Breast epithelium (tissue), 4 donors: ENCODE measurements at regions not wholly inside any gene's neighbourhood (a gene's known extent, or its start where the extent isn't known, plus 50 kb on each side); places are given as distances from the start of the nearest gene placed in this dataset.

ENCODE experiments used
- DNase-seq, 2 donors: peaks; one replicate each; pipeline ENCODE4 v3.0.0-alpha.2; 2019; ENCODE audit warnings: low spot score in 2 of 2
- H3K27ac ChIP-seq, 2 donors: fragments of 200-600 bp; sonication (generic) in 1 of 2; one replicate each; pipeline ENCODE4 v1.5.1; 2016 to 2019; ENCODE audit warnings: mild to moderate bottlenecking in 1 of 2
- H3K27me3 ChIP-seq, 2 donors: fragments of 200-600 bp; sonication (generic) in 1 of 2; one replicate each; pipeline versions ENCODE4 v1.5.1 to v1.6.0; 2017 to 2019; ENCODE audit warnings: control low read depth in 1 of 2, mild to moderate bottlenecking in 1 of 2
- H3K36me3 ChIP-seq: fragments of 200-600 bp; one replicate; pipeline ENCODE4 v1.5.1; 2019
- H3K4me1 ChIP-seq, 2 donors: fragments of 200-600 bp; sonication (generic); one replicate each; pipeline ENCODE4 v1.5.1; 2016 to 2019; ENCODE audit warnings: control low read depth in 1 of 2
- H3K4me3 ChIP-seq, 3 donors: fragments of 200-600 bp; sonication (generic); 1 replicate in 2 of 3; 2 replicates in 1 of 3; pipeline ENCODE4 v1.5.1; 2016 to 2019; ENCODE audit warnings: mild to moderate bottlenecking in 3 of 3, moderate library complexity in 2 of 3
- H3K9me3 ChIP-seq, 2 donors: fragments of 200-600 bp; sonication (generic) in 1 of 2; one replicate each; pipeline ENCODE4 v1.5.1; 2016 to 2019; ENCODE audit warnings: control low read depth in 1 of 2
- POLR2A ChIP-seq: fragments of 450-650 bp; IDR thresholded peaks from one replicate; pipeline ENCODE4 v1.6.1; 2016; ENCODE audit warnings: antibody characterized with exemption, mild to moderate bottlenecking, moderate library complexity
- POLR2AphosphoS5 ChIP-seq, 3 donors: sonication (generic); formaldehyde crosslinking; IDR thresholded peaks; one replicate each; pipeline ENCODE4 v1.6.1; 2017; ENCODE audit warnings: antibody characterized with exemption in 3 of 3
- intact Hi-C: fragments of 100-400 bp; cut with DNase I; formaldehyde crosslinking; loops from one replicate; pipeline ENCODE4 v1.15.1; 2023; ENCODE audit warnings: low total_unique reads
- TF ChIP-seq, protein P1 (sequence below), 3 donors: fragments of 450-650 bp; IDR thresholded peaks; one replicate each; pipeline ENCODE4 v1.5.1; 2016 to 2017; ENCODE audit warnings: antibody characterized with exemption in 3 of 3, mild to moderate bottlenecking in 3 of 3, moderate library complexity in 3 of 3

DNA sequence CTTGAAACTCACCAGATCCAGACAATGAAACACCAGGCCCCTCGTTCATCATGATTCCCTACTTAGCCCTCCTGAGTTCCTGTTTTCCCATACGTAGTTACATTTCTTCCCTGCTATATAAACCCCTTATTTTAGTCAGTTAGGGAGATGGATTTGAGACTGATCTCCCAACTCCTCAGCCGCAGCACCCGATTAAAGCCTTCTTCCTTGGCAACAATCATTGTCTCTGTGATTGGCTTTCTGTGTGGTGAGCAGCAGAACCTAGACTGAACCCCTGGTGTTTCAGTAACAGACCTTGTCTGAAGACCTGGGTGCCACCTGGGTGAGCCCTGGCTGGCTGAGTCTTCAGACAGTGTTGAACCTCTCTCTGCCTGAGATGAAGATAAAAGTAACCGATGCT is 118.0 kb downstream of the OAT start:
- TF ChIP-seq POLR2AphosphoS5 (IDR thresholded peaks at IDR 0.05) = no peak
- TF ChIP-seq, protein P1, sequence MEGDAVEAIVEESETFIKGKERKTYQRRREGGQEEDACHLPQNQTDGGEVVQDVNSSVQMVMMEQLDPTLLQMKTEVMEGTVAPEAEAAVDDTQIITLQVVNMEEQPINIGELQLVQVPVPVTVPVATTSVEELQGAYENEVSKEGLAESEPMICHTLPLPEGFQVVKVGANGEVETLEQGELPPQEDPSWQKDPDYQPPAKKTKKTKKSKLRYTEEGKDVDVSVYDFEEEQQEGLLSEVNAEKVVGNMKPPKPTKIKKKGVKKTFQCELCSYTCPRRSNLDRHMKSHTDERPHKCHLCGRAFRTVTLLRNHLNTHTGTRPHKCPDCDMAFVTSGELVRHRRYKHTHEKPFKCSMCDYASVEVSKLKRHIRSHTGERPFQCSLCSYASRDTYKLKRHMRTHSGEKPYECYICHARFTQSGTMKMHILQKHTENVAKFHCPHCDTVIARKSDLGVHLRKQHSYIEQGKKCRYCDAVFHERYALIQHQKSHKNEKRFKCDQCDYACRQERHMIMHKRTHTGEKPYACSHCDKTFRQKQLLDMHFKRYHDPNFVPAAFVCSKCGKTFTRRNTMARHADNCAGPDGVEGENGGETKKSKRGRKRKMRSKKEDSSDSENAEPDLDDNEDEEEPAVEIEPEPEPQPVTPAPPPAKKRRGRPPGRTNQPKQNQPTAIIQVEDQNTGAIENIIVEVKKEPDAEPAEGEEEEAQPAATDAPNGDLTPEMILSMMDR (IDR thresholded peaks at IDR 0.05) = no peak
- no peak for TF ChIP-seq POLR2A
- Histone ChIP-seq H3K9me3 (peaks cover 0 to 2% of the 10 kb centered on the region in 2 donors), H3K36me3 (no peaks in the 10 kb centered on the region), H3K27ac (no peak overlapping the region), H3K4me1 (no peaks in the 10 kb centered on the region), H3K27me3 (no peaks in the 10 kb centered on the region), H3K4me3 (no peak overlapping the region)
- DNase-seq = no peak
- intact Hi-C loops = no loop called here

DNA sequence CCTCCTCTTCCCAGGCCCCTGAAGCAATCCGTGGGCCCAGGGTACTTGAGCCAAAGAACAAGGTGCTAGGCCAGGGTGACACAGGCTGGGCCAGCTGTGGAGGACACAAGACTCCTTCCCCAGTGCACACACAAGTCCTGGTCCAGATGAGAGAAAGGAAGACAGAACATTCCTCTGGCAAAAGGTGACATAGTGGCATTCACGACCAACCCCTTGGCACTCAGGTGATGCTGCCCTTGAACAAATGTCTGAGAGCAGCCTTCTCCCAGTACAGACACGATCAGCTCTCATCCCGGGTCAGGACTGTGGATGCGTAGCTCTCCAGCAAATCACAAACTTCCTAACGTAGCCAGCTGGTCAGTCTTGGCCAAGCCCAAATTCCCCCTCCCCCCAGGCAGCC is 118.5 kb downstream of the OAT start:
- no peak for DNase-seq
- H3K9me3 ChIP-seq = peaks cover 0 to 2% of the 10 kb centered on the region in 2 donors
- intact Hi-C loops = no loop called here
- no peaks in the 10 kb centered on the region for H3K36me3 ChIP-seq
- no peak overlapping the region for H3K4me3 ChIP-seq
- no peaks in the 10 kb centered on the region for H3K4me1 ChIP-seq
- TF ChIP-seq POLR2AphosphoS5 (IDR thresholded peaks at IDR 0.05) = no peak
- TF ChIP-seq, protein P1 (IDR thresholded peaks at IDR 0.05) = no peak
- TF ChIP-seq POLR2A = no peak
- no peaks in the 10 kb centered on the region for H3K27me3 ChIP-seq
- H3K27ac ChIP-seq = no peak overlapping the region

DNA sequence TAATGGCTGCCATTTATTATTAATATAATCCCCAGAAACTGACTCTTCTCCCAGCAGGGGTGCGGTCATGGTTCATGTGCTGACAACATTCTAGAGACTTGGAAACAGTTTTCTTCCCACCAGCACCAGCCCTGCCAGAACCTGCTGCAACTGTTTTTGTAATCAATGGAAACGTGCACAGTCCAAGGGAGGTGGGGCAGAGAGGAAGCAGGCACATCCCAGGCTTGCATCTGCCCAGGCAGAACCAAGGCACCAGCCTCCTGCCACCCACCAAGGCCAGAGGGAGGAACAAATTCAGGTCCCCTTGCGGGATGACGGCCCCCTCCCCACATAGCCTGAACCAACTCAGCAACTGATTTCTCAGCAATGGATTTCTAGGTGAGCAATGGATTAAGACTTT is 119.0 kb downstream of the OAT start:
- Histone ChIP-seq H3K9me3 (peaks cover 0 to 2% of the 10 kb centered on the region in 2 donors), H3K27ac (no peak overlapping the region), H3K36me3 (no peaks in the 10 kb centered on the region), H3K4me3 (no peak overlapping the region), H3K4me1 (no peaks in the 10 kb centered on the region), H3K27me3 (no peaks in the 10 kb centered on the region)
- TF ChIP-seq POLR2A (no peak), POLR2AphosphoS5 (IDR thresholded peaks at IDR 0.05) (no peak)
- TF ChIP-seq, protein P1 (IDR thresholded peaks at IDR 0.05) = no peak
- no peak for DNase-seq
- intact Hi-C loops = no loop called here

DNA sequence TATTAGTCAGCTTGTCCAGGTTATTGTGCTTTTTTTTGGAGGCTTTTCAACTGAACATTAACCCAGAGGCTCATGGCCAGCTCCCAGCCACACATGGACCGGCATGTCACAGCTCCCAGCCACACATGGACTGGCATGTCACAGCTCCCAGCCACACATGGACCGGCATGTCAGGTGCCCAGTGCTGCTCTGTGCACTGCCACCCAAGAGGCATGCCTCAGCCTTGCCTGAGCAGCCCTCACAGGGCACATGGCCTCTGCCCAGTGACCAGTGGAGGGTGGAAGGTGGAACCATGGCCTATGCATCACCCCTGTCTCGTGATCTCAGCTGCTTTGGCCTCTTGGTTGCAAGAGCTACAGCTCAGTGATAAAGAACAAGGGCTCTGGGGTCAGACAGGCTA is 119.8 kb downstream of the OAT start:
- H3K9me3 ChIP-seq = peaks cover 0 to 2% of the 10 kb centered on the region in 2 donors
- intact Hi-C loops = no loop called here
- H3K4me3 ChIP-seq = no peak overlapping the region
- H3K4me1 ChIP-seq = no peaks in the 10 kb centered on the region
- no peak overlapping the region for H3K27ac ChIP-seq
- no peak for DNase-seq
- no peaks in the 10 kb centered on the region for H3K36me3 ChIP-seq
- H3K27me3 ChIP-seq = no peaks in the 10 kb centered on the region
- TF ChIP-seq POLR2AphosphoS5 (IDR thresholded peaks at IDR 0.05) (no peak), POLR2A (no peak)
- TF ChIP-seq, protein P1 (IDR thresholded peaks at IDR 0.05) = no peak

DNA sequence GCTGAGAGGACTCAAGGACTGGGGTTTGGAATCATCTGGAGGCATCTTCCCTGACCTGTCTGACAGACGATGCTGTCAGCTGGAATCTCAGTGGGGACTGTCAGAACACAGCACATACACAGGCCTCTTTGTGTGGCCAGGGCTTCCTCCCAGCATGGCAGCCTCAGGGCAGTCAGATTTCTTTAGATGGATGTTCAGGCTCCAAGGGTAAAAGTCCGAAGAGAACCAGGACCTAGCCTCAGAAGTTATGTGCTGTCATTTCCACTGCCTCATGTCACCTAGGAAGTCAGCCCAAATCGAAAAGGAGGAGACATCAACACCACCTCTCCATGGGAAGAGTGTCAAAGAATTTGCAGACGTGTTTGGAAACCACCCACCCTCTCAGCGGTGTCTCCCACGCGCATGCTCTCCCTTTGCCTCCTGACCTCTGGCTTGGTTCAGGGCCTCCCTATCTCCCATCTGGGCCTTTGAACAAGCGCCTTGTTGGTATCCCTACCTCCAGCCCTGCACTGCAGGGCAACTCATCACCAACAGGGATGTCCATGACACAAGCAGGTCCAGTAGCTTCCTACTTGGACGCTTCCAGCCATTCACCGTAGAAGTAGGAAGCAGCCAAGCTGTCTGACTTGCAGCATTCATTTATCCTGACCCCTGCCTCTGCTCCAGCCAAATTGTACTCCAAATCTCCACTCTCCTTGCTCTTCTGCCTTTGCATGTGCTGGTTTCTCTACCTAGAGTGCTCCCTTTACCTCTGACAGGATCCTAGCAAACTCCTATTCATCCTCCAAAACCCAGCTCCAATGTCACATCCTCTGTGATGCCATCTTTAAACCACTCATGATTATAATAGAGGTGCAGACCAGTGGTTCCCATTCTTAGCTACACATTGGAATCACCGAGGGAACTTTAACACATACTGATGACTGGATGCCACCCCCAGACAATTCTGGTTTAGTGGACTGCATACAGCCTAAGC is 121.6 kb downstream of the OAT start:
- intact Hi-C loops = no loop called here
- DNase-seq = no peak
- H3K36me3 ChIP-seq = no peaks in the 10 kb centered on the region
- TF ChIP-seq, protein P1 (IDR thresholded peaks at IDR 0.05) = no peak
- no peak for TF ChIP-seq POLR2AphosphoS5 (IDR thresholded peaks at IDR 0.05)
- no peak for TF ChIP-seq POLR2A
- no peaks in the 10 kb centered on the region for H3K27me3 ChIP-seq
- no peak overlapping the region for H3K4me3 ChIP-seq
- H3K9me3 ChIP-seq = peaks cover 0 to 2% of the 10 kb centered on the region in 2 donors
- H3K4me1 ChIP-seq = no peaks in the 10 kb centered on the region
- H3K27ac ChIP-seq = no peak overlapping the region
